Peyer's patch (tissue), 4 donors: ENCODE measurements at regions not wholly inside any gene's neighbourhood (a gene's known extent, or its start where the extent isn't known, plus 50 kb on each side); places are given as distances from the start of the nearest gene placed in this dataset.

Experiments used
- CTCF ChIP-seq, 6 experiments: fragments of 450-650 bp in 4 of 6; fragments of 200-600 bp in 2 of 6; sonication (generic) in 1 of 6; IDR thresholded peaks; one replicate each; pipeline ENCODE4 v1.5.1; 2017 to 2019; ENCODE audit warnings: antibody characterized with exemption in 6 of 6, mild to moderate bottlenecking in 3 of 6, moderate library complexity in 1 of 6
- POLR2A ChIP-seq, 2 donors: fragments of 450-650 bp; IDR thresholded peaks; one replicate each; pipeline ENCODE4 v1.5.1; 2017; ENCODE audit warnings: antibody characterized with exemption in 2 of 2, mild to moderate bottlenecking in 2 of 2, moderate library complexity in 2 of 2

DNA sequence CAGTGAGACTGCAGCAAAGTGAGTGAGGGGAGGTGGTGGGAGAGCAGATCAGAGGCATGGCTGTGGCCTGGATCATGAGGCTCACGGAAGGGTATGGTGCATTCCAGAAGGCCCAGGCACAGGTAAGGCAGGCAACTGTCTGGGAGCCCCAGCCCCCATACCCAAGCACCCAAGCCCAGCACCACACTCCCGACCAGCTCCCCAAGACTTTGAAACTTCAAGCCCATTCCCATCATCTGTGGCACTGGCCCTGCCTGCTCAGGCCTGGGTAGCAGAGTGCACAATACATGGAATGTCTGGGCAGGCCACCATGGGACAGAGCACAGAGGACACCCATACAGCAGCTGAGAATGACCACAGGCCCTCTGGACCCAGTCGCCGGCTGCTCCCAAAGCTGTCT, 202.6 kb upstream of the ARL4C start:
- TF ChIP-seq CTCF (IDR thresholded peaks at IDR 0.05) = no peak
- no peak for TF ChIP-seq POLR2A (IDR thresholded peaks at IDR 0.05)
